SU-DHL-6 (cell line): ENCODE measurements at regions not wholly inside any gene's neighbourhood (a gene's known extent, or its start where the extent isn't known, plus 50 kb on each side); places are given as distances from the start of the nearest gene placed in this dataset.

Experiments
- EZH2phosphoT487 ChIP-seq: fragments of 200-600 bp; sonication (generic), shearing (Covaris generic); conservative IDR thresholded peaks from 2 replicates; pipeline ENCODE4 v1.6.1; 2018; ENCODE audit warnings: mild to moderate bottlenecking, antibody characterized with exemption, low read length, moderate library complexity, mixed read lengths
- TF ChIP-seq, protein P1 (sequence below): fragments of 200-600 bp; sonication (generic); IDR thresholded peaks from one replicate; pipeline ENCODE4 v1.5.1; 2017; ENCODE audit warnings: antibody characterized with exemption, mild to moderate bottlenecking, low read length, moderate library complexity; ENCODE audit not compliant: insufficient read depth, poor library complexity, severe bottlenecking

DNA sequence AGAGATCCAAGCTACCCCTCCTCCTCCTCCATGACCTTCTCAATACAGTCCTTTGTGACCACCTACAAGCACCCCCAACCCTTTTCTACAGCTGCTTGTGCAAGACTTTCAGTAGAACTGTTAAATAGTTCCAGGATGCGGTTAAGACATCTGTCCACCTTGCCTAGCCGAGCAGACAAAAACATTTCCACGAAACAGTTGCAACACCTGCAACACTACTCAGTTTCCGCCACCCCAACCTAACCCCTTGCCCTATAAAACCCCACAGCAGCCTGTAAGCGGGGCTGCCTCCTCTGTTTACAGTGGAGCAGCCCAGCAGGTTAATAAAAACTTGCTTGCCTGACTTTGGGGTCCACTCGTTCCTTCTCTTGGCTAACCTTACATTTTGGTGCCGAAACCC lies 1803.5 kb upstream of the CDH6 start:
- TF ChIP-seq, protein P1, sequence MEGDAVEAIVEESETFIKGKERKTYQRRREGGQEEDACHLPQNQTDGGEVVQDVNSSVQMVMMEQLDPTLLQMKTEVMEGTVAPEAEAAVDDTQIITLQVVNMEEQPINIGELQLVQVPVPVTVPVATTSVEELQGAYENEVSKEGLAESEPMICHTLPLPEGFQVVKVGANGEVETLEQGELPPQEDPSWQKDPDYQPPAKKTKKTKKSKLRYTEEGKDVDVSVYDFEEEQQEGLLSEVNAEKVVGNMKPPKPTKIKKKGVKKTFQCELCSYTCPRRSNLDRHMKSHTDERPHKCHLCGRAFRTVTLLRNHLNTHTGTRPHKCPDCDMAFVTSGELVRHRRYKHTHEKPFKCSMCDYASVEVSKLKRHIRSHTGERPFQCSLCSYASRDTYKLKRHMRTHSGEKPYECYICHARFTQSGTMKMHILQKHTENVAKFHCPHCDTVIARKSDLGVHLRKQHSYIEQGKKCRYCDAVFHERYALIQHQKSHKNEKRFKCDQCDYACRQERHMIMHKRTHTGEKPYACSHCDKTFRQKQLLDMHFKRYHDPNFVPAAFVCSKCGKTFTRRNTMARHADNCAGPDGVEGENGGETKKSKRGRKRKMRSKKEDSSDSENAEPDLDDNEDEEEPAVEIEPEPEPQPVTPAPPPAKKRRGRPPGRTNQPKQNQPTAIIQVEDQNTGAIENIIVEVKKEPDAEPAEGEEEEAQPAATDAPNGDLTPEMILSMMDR: no peak
- TF ChIP-seq EZH2phosphoT487: no peak
